Thyroid gland (tissue), 4 donors: ENCODE measurements at regions not wholly inside any gene's neighbourhood (a gene's known extent, or its start where the extent isn't known, plus 50 kb on each side); places are given as distances from the start of the nearest gene placed in this dataset.
A peak's percentile ranks its signal among the peaks of the same experiment; 100 is the strongest.

ENCODE experiments used
- DNase-seq, 2 donors: peaks; one replicate each; pipeline ENCODE4 v3.0.0-alpha.2; 2019
- H3K27ac ChIP-seq, 3 donors: fragments of 200-600 bp; sonication (generic); 1 replicate in 2 of 3; 2 replicates in 1 of 3; pipeline ENCODE4 v1.5.1; 2016 to 2019; ENCODE audit warnings: mild to moderate bottlenecking in 1 of 3, moderate library complexity in 1 of 3
- H3K27me3 ChIP-seq: fragments of 200-600 bp; sonication (generic); one replicate; pipeline ENCODE4 v1.5.1; 2019
- H3K36me3 ChIP-seq, 2 donors: fragments of 200-600 bp; sonication (generic); one replicate each; pipeline ENCODE4 v1.5.1; 2016 to 2019
- H3K4me1 ChIP-seq, 2 donors: fragments of 200-600 bp; sonication (generic); one replicate each; pipeline ENCODE4 v1.5.1; 2017 to 2019
- H3K4me3 ChIP-seq, 3 donors: fragments of 200-600 bp; sonication (generic); replicated peaks in 1 of 3; 1 replicate in 2 of 3; 2 replicates in 1 of 3; pipeline ENCODE4 v1.5.1; 2016; ENCODE audit warnings: mild to moderate bottlenecking in 1 of 3
- H3K9me3 ChIP-seq: fragments of 200-600 bp; sonication (generic); one replicate; pipeline ENCODE4 v1.5.1; 2017
- CTCF ChIP-seq, 6 experiments: fragments of 200-600 bp in 3 of 6; fragments of 450-650 bp in 3 of 6; sonication (generic) in 3 of 6; IDR thresholded peaks; one replicate each; pipeline ENCODE4 v1.5.1; 2016 to 2019; ENCODE audit warnings: antibody characterized with exemption in 6 of 6, mild to moderate bottlenecking in 2 of 6, inconsistent platforms in 1 of 6, moderate library complexity in 1 of 6
- POLR2A ChIP-seq, 2 donors: fragments of 450-650 bp; IDR thresholded peaks; one replicate each; pipeline ENCODE4 v1.6.1; 2017; ENCODE audit warnings: antibody characterized with exemption in 2 of 2, mild to moderate bottlenecking in 2 of 2, moderate library complexity in 1 of 2
- WGBS, 2 donors: methylation state at CpG; one replicate each; pipeline ENCODE4 v1.1.5; 2017; 5-methylcytosine and 5-hydroxymethylcytosine counted together
- intact Hi-C: fragments of 100-400 bp; cut with DNase I; formaldehyde crosslinking; loops from one replicate; pipeline ENCODE4 v1.15.1; 2023

- peaks cover 9 to 10% of the 10 kb centered on the region in 2 donors for H3K4me1 ChIP-seq
- no peak for DNase-seq
- H3K36me3 ChIP-seq: no peaks in the 10 kb centered on the region
- H3K4me3 ChIP-seq: no peak overlapping the region
- intact Hi-C loops: no loop called here
- no peaks in the 10 kb centered on the region for H3K27me3 ChIP-seq
- H3K9me3 ChIP-seq: no peaks in the 10 kb centered on the region
- WGBS, 2 donors: 66 to 75% methylated on average over 3 of the region's 3 CpGs
- no peak overlapping the region for H3K27ac ChIP-seq
- TF ChIP-seq CTCF (IDR thresholded peaks at IDR 0.05): no peak
- no peak for TF ChIP-seq POLR2A (IDR thresholded peaks at IDR 0.05)
Observed at GRCh38 chr5:61253547-61253946, 78.5 kb upstream of the ZSWIM6 start.

- Histone ChIP-seq H3K27ac (no peak overlapping the region), H3K9me3 (no peaks in the 10 kb centered on the region), H3K36me3 (no peaks in the 10 kb centered on the region), H3K4me1 (peaks cover 9 to 10% of the 10 kb centered on the region in 2 donors), H3K4me3 (no peak overlapping the region), H3K27me3 (no peaks in the 10 kb centered on the region)
- intact Hi-C loops: no loop called here
- 86 to 91% methylated on average over 3 of the region's 3 CpGs for WGBS, 2 donors
- no peak for DNase-seq
- TF ChIP-seq CTCF (IDR thresholded peaks at IDR 0.05) (no peak), POLR2A (IDR thresholded peaks at IDR 0.05) (no peak)
Observed at GRCh38 chr5:61254969-61255555, 77.0 kb upstream of the ZSWIM6 start.

- H3K4me3 ChIP-seq: no peak overlapping the region
- H3K9me3 ChIP-seq: no peaks in the 10 kb centered on the region
- WGBS, 2 donors: 10 to 16% methylated on average over 1 of the region's 1 CpG
- H3K27me3 ChIP-seq: no peaks in the 10 kb centered on the region
- peak; percentile 96 for DNase-seq
- intact Hi-C loops: no loop called here
- no peaks in the 10 kb centered on the region for H3K36me3 ChIP-seq
- no peak for TF ChIP-seq POLR2A (IDR thresholded peaks at IDR 0.05)
- TF ChIP-seq CTCF (IDR thresholded peaks at IDR 0.05): no peak
- peaks cover 9 to 10% of the 10 kb centered on the region in 2 donors for H3K4me1 ChIP-seq
- no peak overlapping the region for H3K27ac ChIP-seq
Observed at GRCh38 chr5:61256474-61256873, 75.6 kb upstream of the ZSWIM6 start.

GRCh38 chr5:61257421-61257820, 74.6 kb upstream of the ZSWIM6 start:
- Histone ChIP-seq H3K27ac (no peak overlapping the region), H3K4me3 (no peak overlapping the region), H3K9me3 (no peaks in the 10 kb centered on the region), H3K4me1 (peaks cover 9 to 10% of the 10 kb centered on the region in 2 donors), H3K27me3 (no peaks in the 10 kb centered on the region), H3K36me3 (no peaks in the 10 kb centered on the region)
- TF ChIP-seq CTCF (IDR thresholded peaks at IDR 0.05): no peak
- no peak for TF ChIP-seq POLR2A (IDR thresholded peaks at IDR 0.05)
- intact Hi-C loops: no loop called here
- no peak for DNase-seq
- WGBS, 2 donors: 96 to 97% methylated on average over 3 of the region's 3 CpGs

GRCh38 chr5:61261136-61261535, 70.9 kb upstream of the ZSWIM6 start:
- intact Hi-C loops: no loop called here

More at GRCh38 chr5:61261136-61261535, 70.9 kb upstream of the ZSWIM6 start:
- no peaks in the 10 kb centered on the region for H3K36me3 ChIP-seq
- TF ChIP-seq CTCF (IDR thresholded peaks at IDR 0.05) (no peak), POLR2A (IDR thresholded peaks at IDR 0.05) (no peak)
- no peak for DNase-seq
- no peaks in the 10 kb centered on the region for H3K9me3 ChIP-seq
- peaks cover 7 to 24% of the 10 kb centered on the region in 2 donors for H3K4me1 ChIP-seq
- H3K27ac ChIP-seq: no peak overlapping the region
- H3K27me3 ChIP-seq: no peaks in the 10 kb centered on the region
- no peak overlapping the region for H3K4me3 ChIP-seq
